H7 (cell line): ENCODE measurements at regions not wholly inside any gene's neighbourhood (a gene's known extent, or its start where the extent isn't known, plus 50 kb on each side); places are given as distances from the start of the nearest gene placed in this dataset.
"Not testable (repeated sequence)": the region's sequence is repeated elsewhere in the genome, so short reads cannot be mapped to it uniquely, and the experiment has no call there.

Source experiments
- DNase-seq: peaks from one replicate; pipeline ENCODE4 v3.0.0; 2012
- H3K27me3 ChIP-seq: 2 replicates; pipeline ENCODE4 v1.6.0; 2011; ENCODE audit warnings: mild to moderate bottlenecking, low read length; ENCODE audit not compliant: control insufficient read depth, insufficient read depth
- H3K36me3 ChIP-seq: replicated peaks from 2 replicates; pipeline ENCODE4 v1.5.1; 2011; ENCODE audit warnings: low read length; ENCODE audit not compliant: control insufficient read depth, insufficient read depth
- H3K4me3 ChIP-seq: 2 replicates; pipeline ENCODE4 v1.5.1; 2011; ENCODE audit warnings: low read depth, mild to moderate bottlenecking, control low read depth, low read length, moderate library complexity; ENCODE audit not compliant: insufficient read depth

- no peak for DNase-seq
- Histone ChIP-seq H3K36me3 (no peaks in the 10 kb centered on the region), H3K27me3 (no peaks in the 10 kb centered on the region), H3K4me3 (no peak overlapping the region)
Observed at GRCh38 chr21:38067086-38067739, 151.0 kb upstream of the KCNJ6 start.

- H3K4me3 ChIP-seq, result no peak overlapping the region
- no peak for DNase-seq
- no peaks in the 10 kb centered on the region for H3K36me3 ChIP-seq
- no peaks in the 10 kb centered on the region for H3K27me3 ChIP-seq
Observed at GRCh38 chr21:38072489-38072888, 156.2 kb upstream of the KCNJ6 start.

GRCh38 chr21:38075833-38076587 lies 159.8 kb upstream of the KCNJ6 start:
- Histone ChIP-seq H3K36me3 (no peaks in the 10 kb centered on the region), H3K27me3 (no peaks in the 10 kb centered on the region), H3K4me3 (no peak overlapping the region)
- DNase-seq, result no peak

- Histone ChIP-seq H3K27me3 (no peaks in the 10 kb centered on the region), H3K4me3 (no peak overlapping the region), H3K36me3 (no peaks in the 10 kb centered on the region)
- no peak for DNase-seq
Observed at GRCh38 chr21:38077569-38077968, 161.3 kb upstream of the KCNJ6 start.

- Histone ChIP-seq H3K27me3 (no peaks in the 10 kb centered on the region), H3K4me3 (no peak overlapping the region), H3K36me3 (no peaks in the 10 kb centered on the region)
- DNase-seq, result no peak
Observed at GRCh38 chr21:38080888-38081287, 164.6 kb upstream of the KCNJ6 start.

GRCh38 chr21:38081708-38082107 lies 165.5 kb upstream of the KCNJ6 start:
- Histone ChIP-seq H3K27me3 (no peaks in the 10 kb centered on the region), H3K4me3 (no peak overlapping the region), H3K36me3 (no peaks in the 10 kb centered on the region)
- no peak for DNase-seq

GRCh38 chr21:38082936-38083485 lies 166.8 kb upstream of the KCNJ6 start:
- Histone ChIP-seq H3K4me3 (no peak overlapping the region), H3K36me3 (no peaks in the 10 kb centered on the region), H3K27me3 (no peaks in the 10 kb centered on the region)
- no peak for DNase-seq

- Histone ChIP-seq H3K36me3 (no peaks in the 10 kb centered on the region), H3K4me3 (no peak overlapping the region), H3K27me3 (no peaks in the 10 kb centered on the region)
- no peak for DNase-seq
Observed at GRCh38 chr21:38083535-38083934, 167.3 kb upstream of the KCNJ6 start.

GRCh38 chr21:38086580-38086979 lies 170.2 kb upstream of the KCNJ15 start:
- DNase-seq, result no peak
- no peak overlapping the region for H3K4me3 ChIP-seq
- no peaks in the 10 kb centered on the region for H3K36me3 ChIP-seq
- H3K27me3 ChIP-seq, result no peaks in the 10 kb centered on the region

GRCh38 chr21:38088916-38089762 lies 167.7 kb upstream of the KCNJ15 start:
- Histone ChIP-seq H3K4me3 (no peak overlapping the region), H3K27me3 (no peaks in the 10 kb centered on the region), H3K36me3 (no peaks in the 10 kb centered on the region)
- no peak for DNase-seq

GRCh38 chr21:38089763-38090046 lies 167.1 kb upstream of the KCNJ15 start:
- Histone ChIP-seq H3K4me3 (no peak overlapping the region), H3K27me3 (no peaks in the 10 kb centered on the region), H3K36me3 (no peaks in the 10 kb centered on the region)
- no peak for DNase-seq

GRCh38 chr21:38091061-38091460 lies 165.7 kb upstream of the KCNJ15 start:
- not testable (repeated sequence) for H3K36me3 ChIP-seq, DNase-seq, H3K4me3 ChIP-seq, H3K27me3 ChIP-seq

- Histone ChIP-seq H3K4me3 (no peak overlapping the region), H3K27me3 (no peaks in the 10 kb centered on the region), H3K36me3 (no peaks in the 10 kb centered on the region)
- DNase-seq, result no peak
Observed at GRCh38 chr21:38092051-38092450, 164.7 kb upstream of the KCNJ15 start.

- Histone ChIP-seq H3K4me3 (no peak overlapping the region), H3K36me3 (no peaks in the 10 kb centered on the region), H3K27me3 (no peaks in the 10 kb centered on the region)
- no peak for DNase-seq
Observed at GRCh38 chr21:38095220-38095619, 161.6 kb upstream of the KCNJ15 start.

GRCh38 chr21:38097789-38098188 lies 159.0 kb upstream of the KCNJ15 start:
- H3K36me3 ChIP-seq, result no peaks in the 10 kb centered on the region
- no peak for DNase-seq
- no peak overlapping the region for H3K4me3 ChIP-seq
- no peaks in the 10 kb centered on the region for H3K27me3 ChIP-seq
